Sigmoid colon (tissue), 6 donors: ENCODE measurements at regions not wholly inside any gene's neighbourhood (a gene's known extent, or its start where the extent isn't known, plus 50 kb on each side); places are given as distances from the start of the nearest gene placed in this dataset.

Source experiments
- DNase-seq: peaks from one replicate; pipeline ENCODE4 v3.0.0-alpha.2; 2019
- H3K27ac ChIP-seq, 4 donors: fragments of 200-600 bp; sonication (generic); one replicate each; pipeline ENCODE4 v1.5.1; 2016 to 2019; ENCODE audit warnings: mild to moderate bottlenecking in 1 of 4
- H3K27me3 ChIP-seq, 3 donors: fragments of 200-600 bp; sonication (generic); one replicate each; pipeline ENCODE4 v1.5.1; 2019; ENCODE audit warnings: mild to moderate bottlenecking in 1 of 3
- H3K36me3 ChIP-seq, 4 donors: fragments of 200-600 bp; sonication (generic); one replicate each; pipeline ENCODE4 v1.5.1; 2016 to 2019
- H3K4me1 ChIP-seq, 4 donors: fragments of 200-600 bp; sonication (generic); one replicate each; pipeline ENCODE4 v1.5.1; 2017 to 2019
- H3K4me3 ChIP-seq, 4 donors: fragments of 200-600 bp; sonication (generic); one replicate each; pipeline ENCODE4 v1.5.1; 2017 to 2019; ENCODE audit warnings: mild to moderate bottlenecking in 2 of 4, moderate library complexity in 1 of 4
- H3K9me3 ChIP-seq, 4 donors: fragments of 200-600 bp in 3 of 4; sonication (generic) in 3 of 4; one replicate each; pipeline versions ENCODE4 v1.5.1 to v1.6.1; 2013 to 2019
- CTCF ChIP-seq, 4 experiments: fragments of 450-650 bp in 3 of 4; fragments of 200-600 bp in 1 of 4; IDR thresholded peaks; one replicate each; pipeline ENCODE4 v1.5.1; 2016 to 2019; ENCODE audit warnings: antibody characterized with exemption in 4 of 4, mild to moderate bottlenecking in 3 of 4, moderate library complexity in 2 of 4
- EP300 ChIP-seq, 4 donors: sonication (generic); formaldehyde crosslinking; IDR thresholded peaks; one replicate each; pipeline ENCODE4 v1.6.1; 2017; ENCODE audit warnings: antibody characterized with exemption in 4 of 4
- POLR2A ChIP-seq, 2 donors: fragments of 450-650 bp; IDR thresholded peaks; one replicate each; pipeline ENCODE4 v1.6.1; 2016; ENCODE audit warnings: antibody characterized with exemption in 2 of 2, mild to moderate bottlenecking in 2 of 2, moderate library complexity in 2 of 2
- POLR2AphosphoS5 ChIP-seq, 4 donors: sonication (generic); formaldehyde crosslinking; IDR thresholded peaks; one replicate each; pipeline ENCODE4 v1.6.1; 2017; ENCODE audit warnings: antibody characterized with exemption in 4 of 4
- WGBS, 2 donors: extraction: QIAGEN DNeasy Blood & Tissue Kit; methylation state at CpG; one replicate each; pipeline ENCODE4 v1.1.7; 2013; 5-methylcytosine and 5-hydroxymethylcytosine counted together
- intact Hi-C: fragments of 100-400 bp; cut with DNase I; formaldehyde crosslinking; loops from one replicate; pipeline ENCODE4 v1.15.1; 2023
- small RNA-seq, 3 donors: library from RNA; depleted of rRNA; stranded (forward); fragments of <200 nt; gene quantifications; one replicate each; pipeline ENCODE3, GENCODE V24; 2016
- donor health status: healthy with polysubstance abuse.
- donor health status: healthy.

GRCh38 chr18:62665188-62665587 is 50.2 kb upstream of the PHLPP1 start:
- DNase-seq, result no peak
- no peaks in the 10 kb centered on the region for H3K4me1 ChIP-seq
- H3K9me3 ChIP-seq, result no peaks in the 10 kb centered on the region
- intact Hi-C loops, result no loop called here
- no peak for TF ChIP-seq POLR2AphosphoS5 (IDR thresholded peaks at IDR 0.05)
- TF ChIP-seq CTCF (IDR thresholded peaks at IDR 0.05), result no peak
- TF ChIP-seq EP300 (IDR thresholded peaks at IDR 0.05), result no peak
- no peak for TF ChIP-seq POLR2A (IDR thresholded peaks at IDR 0.05)
- 94 to 95% methylated on average over 4 of the region's 4 CpGs for WGBS, 2 donors
- H3K27me3 ChIP-seq, result no peaks in the 10 kb centered on the region
- H3K4me3 ChIP-seq, result no peak overlapping the region
- H3K27ac ChIP-seq, result no peak overlapping the region
- no peaks in the 10 kb centered on the region for H3K36me3 ChIP-seq

Small RNA genes lying in the stretch of these regions (small RNA-seq; reads per million reads assigned to genes)
- 0 reads per million in 3 donors for gene RN7SL705P
